GM12874 (cell line): ENCODE measurements at regions not wholly inside any gene's neighbourhood (a gene's known extent, or its start where the extent isn't known, plus 50 kb on each side); places are given as distances from the start of the nearest gene placed in this dataset.

Experiments
- CTCF ChIP-seq: IDR thresholded peaks from 2 replicates; pipeline ENCODE4 v1.5.1; 2011; ENCODE audit warnings: low read depth, mild to moderate bottlenecking, control low read depth, low read length, moderate library complexity; ENCODE audit not compliant: insufficient read depth

- no peak for TF ChIP-seq CTCF
Observed at GRCh38 chr12:126436041-126436440, 1370.8 kb downstream of the AACS start.

GRCh38 chr12:126437934-126438333, 1372.7 kb downstream of the AACS start:
- TF ChIP-seq CTCF: no peak

GRCh38 chr12:126443977-126444376, 1378.7 kb downstream of the AACS start:
- no peak for TF ChIP-seq CTCF

- no peak for TF ChIP-seq CTCF
Observed at GRCh38 chr12:126447346-126447745, 1382.1 kb downstream of the AACS start.

GRCh38 chr12:126451809-126452208, 1386.6 kb downstream of the AACS start:
- TF ChIP-seq CTCF: no peak

- TF ChIP-seq CTCF: no peak
Observed at GRCh38 chr12:126454581-126454980, 1389.3 kb downstream of the AACS start.

GRCh38 chr12:126457776-126458175, 1392.5 kb downstream of the AACS start:
- TF ChIP-seq CTCF: no peak

- no peak for TF ChIP-seq CTCF
Observed at GRCh38 chr12:126464153-126464552, 1398.9 kb downstream of the AACS start.
